Coronary artery (tissue), 2 donors: ENCODE measurements at regions not wholly inside any gene's neighbourhood (a gene's known extent, or its start where the extent isn't known, plus 50 kb on each side); places are given as distances from the start of the nearest gene placed in this dataset.

Source experiments
- DNase-seq: peaks from one replicate; pipeline ENCODE4 v3.0.0-alpha.2; 2017; ENCODE audit warnings: low spot score
- H3K27ac ChIP-seq, 2 donors: fragments of 200-600 bp; sonication (generic); one replicate each; pipeline ENCODE4 v1.5.1; 2016 to 2019
- H3K4me3 ChIP-seq: fragments of 200-600 bp; sonication (generic); 2 replicates; pipeline ENCODE4 v1.5.1; 2016; ENCODE audit warnings: mild to moderate bottlenecking, moderate library complexity
- CTCF ChIP-seq: fragments of 200-600 bp; sonication (generic); IDR thresholded peaks from one replicate; pipeline ENCODE4 v1.5.1; 2019; ENCODE audit warnings: antibody characterized with exemption

- H3K4me3 ChIP-seq = no peak overlapping the region
- no peak for TF ChIP-seq CTCF
- no peak overlapping the region for H3K27ac ChIP-seq
- no peak for DNase-seq
Measured at GRCh38 chr20:22699396-22699795, 115.0 kb upstream of the FOXA2 start.

- Histone ChIP-seq H3K4me3 (no peak overlapping the region), H3K27ac (peak overlapping the region in 1 of 2 donors; percentile 61)
- DNase-seq = no peak
- TF ChIP-seq CTCF = no peak
Measured at GRCh38 chr20:22700367-22700766, 116.0 kb upstream of the FOXA2 start.

- no peak for TF ChIP-seq CTCF
- Histone ChIP-seq H3K27ac (no peak overlapping the region), H3K4me3 (no peak overlapping the region)
- DNase-seq = no peak
Measured at GRCh38 chr20:22701679-22702308, 117.4 kb upstream of the FOXA2 start.

- Histone ChIP-seq H3K4me3 (no peak overlapping the region), H3K27ac (no peak overlapping the region)
- TF ChIP-seq CTCF = no peak
- no peak for DNase-seq
Measured at GRCh38 chr20:22703843-22704242, 119.5 kb upstream of the FOXA2 start.

- TF ChIP-seq CTCF = no peak
- Histone ChIP-seq H3K27ac (no peak overlapping the region), H3K4me3 (no peak overlapping the region)
- DNase-seq = no peak
Measured at GRCh38 chr20:22711971-22712755, 127.8 kb upstream of the FOXA2 start.

- no peak for DNase-seq
- Histone ChIP-seq H3K27ac (peak overlapping the region in 1 of 2 donors; percentile 74), H3K4me3 (peak overlapping the region; percentile 13)
- no peak for TF ChIP-seq CTCF
Measured at GRCh38 chr20:22716821-22717351, 132.5 kb upstream of the FOXA2 start.
